Adrenal gland (tissue), 9 donors: ENCODE measurements at regions not wholly inside any gene's neighbourhood (a gene's known extent, or its start where the extent isn't known, plus 50 kb on each side); places are given as distances from the start of the nearest gene placed in this dataset.

Experiments
- DNase-seq, 7 donors: peaks; one replicate each; pipeline ENCODE4 v3.0.0-alpha.2; 2019 to 2020
- H3K27ac ChIP-seq, 5 donors: fragments of 200-600 bp; sonication (generic) in 4 of 5; 1 replicate in 3 of 5; 2 replicates in 2 of 5; pipeline versions ENCODE4 v1.5.1 to v1.8.0; 2016 to 2020; ENCODE audit warnings: mild to moderate bottlenecking in 1 of 5
- H3K27me3 ChIP-seq: fragments of 200-600 bp; 2 replicates; pipeline ENCODE4 v1.8.0; 2021
- H3K36me3 ChIP-seq, 2 donors: fragments of 200-600 bp; replicated peaks in 1 of 2; 1 replicate in 1 of 2; 2 replicates in 1 of 2; pipeline versions ENCODE4 v1.5.1 to v1.8.0; 2018 to 2022
- H3K4me1 ChIP-seq, 2 donors: fragments of 200-600 bp; replicated peaks in 1 of 2; 1 replicate in 1 of 2; 2 replicates in 1 of 2; pipeline versions ENCODE4 v1.5.1 to v1.8.0; 2018 to 2021
- H3K4me3 ChIP-seq, 4 donors: fragments of 200-600 bp; sonication (generic) in 3 of 4; one replicate each; pipeline ENCODE4 v1.5.1; 2016 to 2018
- H3K9me3 ChIP-seq, 3 donors: fragments of 200-600 bp; sonication (generic) in 1 of 3; replicated peaks in 1 of 3; 1 replicate in 2 of 3; 2 replicates in 1 of 3; pipeline versions ENCODE4 v1.5.1 to v1.8.0; 2016 to 2021
- CTCF ChIP-seq, 6 experiments: fragments of 450-650 bp in 4 of 6; fragments of 200-600 bp in 2 of 6; sonication (generic) in 1 of 6; IDR thresholded peaks; 1 replicate in 5 of 6; 2 replicates in 1 of 6; pipeline versions ENCODE4 v1.5.1 to v1.8.0; 2016 to 2021; ENCODE audit warnings: antibody characterized with exemption in 6 of 6, mild to moderate bottlenecking in 2 of 6, moderate library complexity in 1 of 6
- POLR2A ChIP-seq, 2 donors: fragments of 450-650 bp; IDR thresholded peaks; one replicate each; pipeline ENCODE4 v1.6.1; 2017; ENCODE audit warnings: antibody characterized with exemption in 2 of 2, mild to moderate bottlenecking in 2 of 2, moderate library complexity in 1 of 2
- WGBS, 4 donors: extraction: QIAGEN DNeasy Blood & Tissue Kit in 2 of 4; methylation state at CpG; one replicate each; pipeline versions ENCODE4 v1.1.5 to v1.1.7; 2013 to 2017; 5-methylcytosine and 5-hydroxymethylcytosine counted together
- intact Hi-C, 2 donors: fragments of 100-400 bp; cut with DNase I; formaldehyde crosslinking; loops; one replicate each; pipeline versions ENCODE4 v1.14.1 to v1.15.0; 2022 to 2023
- donor health status: healthy with polysubstance abuse.
- donor health status: Bipolar disorder and iron deficiency.
- donor health status: DM: yes; HTN: yes; CAD: no.
- donor health status: DM: no; HTN: no; CAD: no.
- donor health status: DM: no; HTN: no; CAD: no.

- 84 to 92% (median 90%) methylated on average over 3 of the region's 3 CpGs for WGBS, 4 donors
- no peaks in the 10 kb centered on the region for H3K27me3 ChIP-seq
- intact Hi-C loops: no loop called here
These were observed 88.2 kb upstream of the WNT4 start for GRCh38 chr1:22231068-22231593.

GRCh38 chr1:22231995-22232690 is 89.2 kb upstream of the WNT4 start:
- Histone ChIP-seq H3K27me3 (no peaks in the 10 kb centered on the region), H3K4me1 (peaks cover 1 to 5% of the 10 kb centered on the region in 2 donors)
- 69 to 78% (median 70%) methylated on average over 6 of the region's 6 CpGs for WGBS, 4 donors

More at GRCh38 chr1:22231068-22231593, 88.2 kb upstream of the WNT4 start:
- no peaks in the 10 kb centered on the region for H3K9me3 ChIP-seq
- peaks cover 0 to 5% of the 10 kb centered on the region in 2 donors for H3K4me1 ChIP-seq
- no peaks in the 10 kb centered on the region for H3K36me3 ChIP-seq
- H3K4me3 ChIP-seq: no peak overlapping the region
- DNase-seq: no peak
- H3K27ac ChIP-seq: no peak overlapping the region
- TF ChIP-seq POLR2A (IDR thresholded peaks at IDR 0.05) (no peak), CTCF (IDR thresholded peaks at IDR 0.05) (no peak)

GRCh38 chr1:22233222-22233621 is 90.3 kb upstream of the WNT4 start:
- Histone ChIP-seq H3K36me3 (no peaks in the 10 kb centered on the region), H3K27me3 (no peaks in the 10 kb centered on the region), H3K27ac (no peak overlapping the region), H3K4me3 (no peak overlapping the region), H3K4me1 (peaks cover 3 to 8% of the 10 kb centered on the region in 2 donors), H3K9me3 (no peaks in the 10 kb centered on the region)
- WGBS, 4 donors: 84 to 96% (median 91%) methylated on average over 5 of the region's 5 CpGs; no CpG with 5 or more reads in 1 of the 4 donors
- DNase-seq: no peak
- no peak for TF ChIP-seq CTCF (IDR thresholded peaks at IDR 0.05)
- TF ChIP-seq POLR2A (IDR thresholded peaks at IDR 0.05): no peak
- intact Hi-C loops: no loop called here

More at GRCh38 chr1:22231995-22232690, 89.2 kb upstream of the WNT4 start:
- Histone ChIP-seq H3K4me3 (no peak overlapping the region), H3K9me3 (no peaks in the 10 kb centered on the region), H3K36me3 (no peaks in the 10 kb centered on the region), H3K27ac (no peak overlapping the region)
- no peak for DNase-seq
- intact Hi-C loops: no loop called here
- TF ChIP-seq POLR2A (IDR thresholded peaks at IDR 0.05): no peak
- TF ChIP-seq CTCF (IDR thresholded peaks at IDR 0.05): no peak

GRCh38 chr1:22234476-22235030 is 91.7 kb upstream of the WNT4 start:
- H3K4me1 ChIP-seq: peaks cover 3 to 8% of the 10 kb centered on the region in 2 donors
- H3K27ac ChIP-seq: no peak overlapping the region
- H3K9me3 ChIP-seq: no peaks in the 10 kb centered on the region
- no peaks in the 10 kb centered on the region for H3K36me3 ChIP-seq
- TF ChIP-seq CTCF (IDR thresholded peaks at IDR 0.05) (no peak), POLR2A (IDR thresholded peaks at IDR 0.05) (no peak)
- no peak for DNase-seq
- H3K27me3 ChIP-seq: no peaks in the 10 kb centered on the region
- WGBS, 4 donors: 57 to 70% (median 65%) methylated on average over 4 of the region's 4 CpGs
- H3K4me3 ChIP-seq: no peak overlapping the region
- intact Hi-C loops: no loop called here
